Esophagus mucosa (tissue), 1 donor: ENCODE measurements at regions not wholly inside any gene's neighbourhood (a gene's known extent, or its start where the extent isn't known, plus 50 kb on each side); places are given as distances from the start of the nearest gene placed in this dataset.

ENCODE experiments used
- ATAC-seq: fragments of 200-7000 bp; cut with Tn5 transposase; one replicate; pipeline ENCODE4 v1.9.1; 2020
- donor health status: DM: yes; HTN: yes; CAD: no.

GRCh38 chr22:48675141-48675829 lies 1152.4 kb downstream of the BRD1 start:
- no peak for ATAC-seq

GRCh38 chr22:48673806-48674500 lies 1153.7 kb downstream of the BRD1 start:
- ATAC-seq, result no peak

GRCh38 chr22:48672387-48672786 lies 1155.3 kb downstream of the BRD1 start:
- no peak for ATAC-seq

- ATAC-seq, result no peak
These were observed 1156.9 kb downstream of the BRD1 start for GRCh38 chr22:48670731-48671130.

GRCh38 chr22:48669986-48670716 lies 1157.5 kb downstream of the BRD1 start:
- ATAC-seq, result no peak

GRCh38 chr22:48669226-48669625 lies 1158.4 kb downstream of the BRD1 start:
- ATAC-seq, result no peak

- no peak for ATAC-seq
These were observed 1160.4 kb downstream of the BRD1 start for GRCh38 chr22:48667289-48667688.

GRCh38 chr22:48666620-48667019 lies 1161.1 kb downstream of the BRD1 start:
- no peak for ATAC-seq

- ATAC-seq, result no peak
These were observed 1162.2 kb downstream of the BRD1 start for GRCh38 chr22:48665311-48665995.

- no peak for ATAC-seq
These were observed 1163.1 kb downstream of the BRD1 start for GRCh38 chr22:48664586-48664985.

- ATAC-seq, result no peak
These were observed 1164.4 kb downstream of the BRD1 start for GRCh38 chr22:48663297-48663696.

GRCh38 chr22:48662476-48663135 lies 1165.1 kb downstream of the BRD1 start:
- no peak for ATAC-seq

GRCh38 chr22:48661984-48662383 lies 1165.7 kb downstream of the BRD1 start:
- no peak for ATAC-seq

GRCh38 chr22:48660790-48661740 lies 1166.6 kb downstream of the BRD1 start:
- ATAC-seq, result no peak

GRCh38 chr22:48660104-48660789 lies 1167.4 kb downstream of the BRD1 start:
- no peak for ATAC-seq

- no peak for ATAC-seq
These were observed 1168.2 kb downstream of the BRD1 start for GRCh38 chr22:48659404-48659996.

- no peak for ATAC-seq
These were observed 1168.8 kb downstream of the BRD1 start for GRCh38 chr22:48658871-48659270.

- no peak for ATAC-seq
These were observed 1169.4 kb downstream of the BRD1 start for GRCh38 chr22:48658246-48658645.

GRCh38 chr22:48654492-48654891 lies 1173.2 kb downstream of the BRD1 start:
- ATAC-seq, result no peak

- ATAC-seq, result no peak
These were observed 1173.7 kb downstream of the BRD1 start for GRCh38 chr22:48653929-48654328.
